ENCODE measurements at regions not wholly inside any gene's neighbourhood (a gene's known extent, or its start where the extent isn't known, plus 50 kb on each side); places are given as distances from the start of the nearest gene placed in this dataset.
A peak's percentile ranks its signal among the peaks of the same experiment; 100 is the strongest.

DNA sequence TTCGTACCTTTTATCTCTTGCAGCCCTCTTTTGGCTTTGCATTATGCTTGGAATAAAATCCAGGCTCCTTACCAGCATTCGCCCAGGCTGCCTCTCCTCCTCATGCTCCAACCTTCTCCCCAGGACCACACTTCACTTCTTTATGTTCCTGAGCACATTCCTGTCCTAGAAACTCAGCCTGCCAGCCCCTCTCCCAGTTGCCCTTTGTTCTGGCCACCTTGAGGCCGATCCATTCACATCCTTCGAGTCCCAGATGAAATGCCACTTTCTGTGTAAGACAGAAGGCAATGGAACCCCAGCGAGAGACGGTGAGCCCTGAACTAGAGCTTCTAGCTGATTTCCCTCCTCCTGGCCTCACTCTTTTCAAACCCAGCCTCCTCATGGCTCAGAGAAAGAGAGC is 73.0 kb upstream of the NTM start:
- no peak overlapping the region for H3K4me3 ChIP-seq (ENCODE audit: control insufficient read depth, low read depth, low read length)
- DNase-seq (ENCODE audit: low read depth): no peak
- TF ChIP-seq CTCF (conservative IDR thresholded peaks at IDR 0.05; ENCODE audit: control insufficient read depth, insufficient read depth, low read depth, low read length): no peak

DNA sequence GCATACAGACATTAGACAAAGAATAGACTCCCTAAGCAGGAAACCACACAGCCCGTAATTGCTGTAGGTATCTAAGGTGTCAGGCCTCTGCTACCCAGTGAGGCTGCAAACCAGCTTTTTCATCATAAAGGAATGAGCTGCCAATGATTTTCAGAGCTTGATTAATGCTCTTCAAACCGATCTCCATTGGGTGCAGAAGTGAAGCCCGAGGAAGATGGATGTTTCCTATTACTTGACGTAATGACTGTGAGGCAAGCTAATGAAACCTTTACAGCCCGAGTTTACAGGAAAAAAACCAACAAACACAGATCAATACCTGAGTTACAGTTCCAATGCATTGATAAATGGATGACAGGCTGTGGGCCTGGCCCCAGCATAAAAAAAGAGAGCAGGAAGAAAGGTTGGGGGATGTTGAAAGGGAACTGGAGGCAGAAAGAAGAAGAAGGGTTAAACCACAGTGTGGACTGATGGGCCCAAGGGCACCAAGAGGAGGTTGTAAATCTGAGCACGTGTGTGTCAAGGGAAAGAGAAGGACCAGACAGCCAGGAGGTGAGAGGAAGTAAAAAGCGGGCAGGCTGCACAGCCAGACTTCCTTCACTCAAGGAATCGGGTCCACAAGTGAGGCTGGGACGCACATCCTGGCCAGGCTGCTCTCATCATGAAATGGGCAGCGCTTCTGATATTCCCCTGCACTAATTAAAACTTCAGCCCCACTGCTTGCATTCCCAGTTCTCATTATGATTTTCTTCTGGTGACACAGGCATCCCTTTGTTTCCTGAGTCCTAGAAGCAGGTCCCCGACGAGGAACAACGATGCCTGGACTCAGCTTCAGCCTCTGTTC is 70.6 kb upstream of the NTM start:
- no peak for TF ChIP-seq CTCF (conservative IDR thresholded peaks at IDR 0.05; ENCODE audit: control insufficient read depth, insufficient read depth, low read depth, low read length)
- no peak overlapping the region for H3K4me3 ChIP-seq (ENCODE audit: control insufficient read depth, low read depth, low read length)
- DNase-seq (ENCODE audit: low read depth): no peak

DNA sequence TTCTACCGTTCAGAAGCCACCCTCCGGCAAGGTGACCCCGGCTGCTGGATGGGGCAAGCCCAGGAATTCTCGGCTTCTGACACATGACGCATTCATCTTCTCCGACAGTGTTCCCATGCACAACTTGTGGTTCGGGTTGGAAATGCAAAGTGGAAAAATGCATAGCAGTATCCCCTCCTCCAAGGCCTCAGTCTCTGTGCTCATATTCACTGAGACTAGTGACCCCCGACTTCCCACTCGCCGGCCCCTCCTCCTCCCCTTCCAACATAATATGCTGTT is 70.0 kb upstream of the NTM start:
- TF ChIP-seq CTCF (conservative IDR thresholded peaks at IDR 0.05; ENCODE audit: control insufficient read depth, insufficient read depth, low read depth, low read length): no peak
- no peak for DNase-seq (ENCODE audit: low read depth)
- H3K4me3 ChIP-seq (ENCODE audit: control insufficient read depth, low read depth, low read length): no peak overlapping the region

DNA sequence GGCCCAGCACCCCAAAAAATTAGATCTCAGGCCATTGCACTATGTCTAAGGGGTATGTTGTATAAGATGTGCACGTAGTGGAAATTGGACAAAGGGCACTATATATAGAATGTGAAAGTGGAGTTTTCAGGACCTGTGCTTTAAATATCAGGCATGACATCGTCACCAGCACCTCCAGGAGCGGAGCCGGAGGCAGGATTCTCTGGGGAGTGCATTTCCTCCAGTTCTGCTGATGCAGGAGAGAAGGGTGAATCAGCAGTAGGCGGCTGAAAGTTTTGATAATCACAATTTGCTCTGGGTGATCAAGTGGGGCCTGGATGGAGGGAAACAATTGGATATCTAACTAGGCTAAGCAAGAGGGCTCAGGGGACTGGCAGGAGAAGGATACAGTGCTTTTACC is 69.1 kb upstream of the NTM start:
- no peak overlapping the region for H3K4me3 ChIP-seq (ENCODE audit: control insufficient read depth, low read depth, low read length)
- no peak for TF ChIP-seq CTCF (conservative IDR thresholded peaks at IDR 0.05; ENCODE audit: control insufficient read depth, insufficient read depth, low read depth, low read length)
- no peak for DNase-seq (ENCODE audit: low read depth)

- H3K4me3 ChIP-seq (ENCODE audit: control insufficient read depth, low read depth, low read length): no peak overlapping the region
Observed at GRCh38 chr11:131302836-131303235, 67.6 kb upstream of the NTM start.

GRCh38 chr11:131303611-131304119 is 66.8 kb upstream of the NTM start:
- H3K4me3 ChIP-seq (ENCODE audit: control insufficient read depth, low read depth, low read length): no peak overlapping the region
- TF ChIP-seq CTCF (conservative IDR thresholded peaks at IDR 0.05; ENCODE audit: control insufficient read depth, insufficient read depth, low read depth, low read length): no peak

More at GRCh38 chr11:131302836-131303235, 67.6 kb upstream of the NTM start:
- DNase-seq (ENCODE audit: low read depth): peak; percentile 71
- TF ChIP-seq CTCF (conservative IDR thresholded peaks at IDR 0.05; ENCODE audit: control insufficient read depth, insufficient read depth, low read depth, low read length): no peak

More at GRCh38 chr11:131303611-131304119, 66.8 kb upstream of the NTM start:
- peak; percentile 19 for DNase-seq (ENCODE audit: low read depth)
